Activated CD8-positive, alpha-beta memory T cell treated with anti-CD3 and anti-CD28 coated beads, Interleukin-2, amount 10 ng/mL, durations not matched to agents 7 days and 5 days (primary cell): ENCODE measurements at regions not wholly inside any gene's neighbourhood (a gene's known extent, or its start where the extent isn't known, plus 50 kb on each side); places are given as distances from the start of the nearest gene placed in this dataset.

ENCODE experiments used
- ATAC-seq: fragments of 150-1000 bp; cut with Tn5 transposase; one replicate; pipeline ENCODE4 v1.10.0; 2021; ENCODE audit warnings: moderate library complexity
- CTCF ChIA-PET: fragments of 350-600 bp; sonication (Branson Sonifier 250); formaldehyde crosslinking; loops from one replicate; lab custom pipeline; 2021; ENCODE audit warnings: antibody characterized with exemption; lab: Charles Lee
- DNase-seq: peaks from one replicate; pipeline ENCODE4 v3.0.0-alpha.2; 2020
- H3K27ac Mint-ChIP-seq: one replicate; pipeline ENCODE4 v1.8.0; 2021; ENCODE audit warnings: mild to moderate bottlenecking, mixed read lengths
- H3K27me3 Mint-ChIP-seq: one replicate; pipeline ENCODE4 v1.8.0; 2021; ENCODE audit warnings: mixed read lengths
- H3K36me3 Mint-ChIP-seq: one replicate; pipeline ENCODE4 v1.8.0; 2021; ENCODE audit warnings: mild to moderate bottlenecking, mixed read lengths
- H3K4me1 Mint-ChIP-seq: one replicate; pipeline ENCODE4 v1.8.0; 2021; ENCODE audit warnings: mixed read lengths
- H3K4me3 Mint-ChIP-seq: one replicate; pipeline ENCODE4 v1.8.0; 2021; ENCODE audit warnings: mild to moderate bottlenecking, moderate library complexity, mixed read lengths
- H3K9me3 Mint-ChIP-seq: one replicate; pipeline ENCODE4 v1.8.0; 2022; ENCODE audit warnings: low read depth, mixed read lengths

GRCh38 chr5:104751969-104752368 lies 1189.4 kb upstream of the NUDT12 start:
- Mint-ChIP-seq H3K27ac (no peak overlapping the region), H3K4me3 (no peak overlapping the region)

GRCh38 chr5:104739905-104740304 lies 1177.3 kb upstream of the NUDT12 start:
- DNase-seq (no peak), ATAC-seq (no peak)
- Mint-ChIP-seq H3K27ac (no peak overlapping the region), H3K4me3 (no peak overlapping the region), H3K36me3 (no peaks in the 10 kb centered on the region), H3K27me3 (no peaks in the 10 kb centered on the region), H3K9me3 (peaks cover 10% of the 10 kb centered on the region), H3K4me1 (no peaks in the 10 kb centered on the region)
- CTCF ChIA-PET, result no interaction called here

More at GRCh38 chr5:104751969-104752368, 1189.4 kb upstream of the NUDT12 start:
- CTCF ChIA-PET, result no interaction called here
- Mint-ChIP-seq H3K27me3 (no peaks in the 10 kb centered on the region), H3K4me1 (no peaks in the 10 kb centered on the region), H3K9me3 (peaks cover 7% of the 10 kb centered on the region), H3K36me3 (no peaks in the 10 kb centered on the region)
- ATAC-seq (no peak), DNase-seq (no peak)

GRCh38 chr5:104739503-104739902 lies 1176.9 kb upstream of the NUDT12 start:
- Mint-ChIP-seq H3K9me3 (peaks cover 13% of the 10 kb centered on the region), H3K27ac (no peak overlapping the region), H3K4me1 (no peaks in the 10 kb centered on the region), H3K4me3 (no peak overlapping the region), H3K27me3 (no peaks in the 10 kb centered on the region), H3K36me3 (no peaks in the 10 kb centered on the region)
- CTCF ChIA-PET, result no interaction called here
- no peak for ATAC-seq
- no peak for DNase-seq

- DNase-seq (no peak), ATAC-seq (no peak)
- Mint-ChIP-seq H3K9me3 (peaks cover 6% of the 10 kb centered on the region), H3K4me3 (no peak overlapping the region), H3K27me3 (no peaks in the 10 kb centered on the region), H3K4me1 (no peaks in the 10 kb centered on the region), H3K36me3 (no peaks in the 10 kb centered on the region), H3K27ac (no peak overlapping the region)
- CTCF ChIA-PET, result no interaction called here
Observed at GRCh38 chr5:104736073-104736472, 1173.5 kb upstream of the NUDT12 start.

GRCh38 chr5:104734046-104734445 lies 1171.5 kb upstream of the NUDT12 start:
- H3K27ac Mint-ChIP-seq, result no peak overlapping the region
- no peaks in the 10 kb centered on the region for H3K27me3 Mint-ChIP-seq

GRCh38 chr5:104733063-104733669 lies 1170.6 kb upstream of the NUDT12 start:
- Mint-ChIP-seq H3K9me3 (peaks cover 9% of the 10 kb centered on the region), H3K27ac (no peak overlapping the region), H3K36me3 (no peaks in the 10 kb centered on the region), H3K4me1 (no peaks in the 10 kb centered on the region), H3K4me3 (no peak overlapping the region), H3K27me3 (no peaks in the 10 kb centered on the region)
- ATAC-seq (no peak), DNase-seq (no peak)
- CTCF ChIA-PET, result no interaction called here

More at GRCh38 chr5:104734046-104734445, 1171.5 kb upstream of the NUDT12 start:
- H3K4me1 Mint-ChIP-seq, result no peaks in the 10 kb centered on the region
- ATAC-seq, result no peak
- no peaks in the 10 kb centered on the region for H3K36me3 Mint-ChIP-seq
- peaks cover 9% of the 10 kb centered on the region for H3K9me3 Mint-ChIP-seq
- CTCF ChIA-PET, result no interaction called here
- H3K4me3 Mint-ChIP-seq, result no peak overlapping the region
- DNase-seq, result no peak

GRCh38 chr5:104731331-104731730 lies 1168.7 kb upstream of the NUDT12 start:
- ATAC-seq (no peak), DNase-seq (no peak)
- Mint-ChIP-seq H3K36me3 (no peaks in the 10 kb centered on the region), H3K27ac (no peak overlapping the region), H3K9me3 (peaks cover 6% of the 10 kb centered on the region), H3K4me3 (no peak overlapping the region), H3K4me1 (no peaks in the 10 kb centered on the region), H3K27me3 (no peaks in the 10 kb centered on the region)
- CTCF ChIA-PET, result no interaction called here

GRCh38 chr5:104708027-104708426 lies 1145.4 kb upstream of the NUDT12 start:
- peaks cover 12% of the 10 kb centered on the region for H3K9me3 Mint-ChIP-seq
- DNase-seq (no peak), ATAC-seq (no peak)
- no peaks in the 10 kb centered on the region for H3K36me3 Mint-ChIP-seq
- CTCF ChIA-PET, result no interaction called here
- H3K27me3 Mint-ChIP-seq, result no peaks in the 10 kb centered on the region
- H3K27ac Mint-ChIP-seq, result no peak overlapping the region
- no peaks in the 10 kb centered on the region for H3K4me1 Mint-ChIP-seq
- no peak overlapping the region for H3K4me3 Mint-ChIP-seq

GRCh38 chr5:104706600-104706999 lies 1144.0 kb upstream of the NUDT12 start:
- H3K27ac Mint-ChIP-seq, result no peak overlapping the region
- ATAC-seq, result no peak
- no peak overlapping the region for H3K4me3 Mint-ChIP-seq

GRCh38 chr5:104702212-104702611 lies 1139.6 kb upstream of the NUDT12 start:
- Mint-ChIP-seq H3K27me3 (no peaks in the 10 kb centered on the region), H3K9me3 (peaks cover 8% of the 10 kb centered on the region), H3K4me3 (no peak overlapping the region), H3K4me1 (no peaks in the 10 kb centered on the region), H3K36me3 (no peaks in the 10 kb centered on the region), H3K27ac (no peak overlapping the region)
- CTCF ChIA-PET, result no interaction called here
- DNase-seq (no peak), ATAC-seq (no peak)

More at GRCh38 chr5:104706600-104706999, 1144.0 kb upstream of the NUDT12 start:
- CTCF ChIA-PET, result no interaction called here
- DNase-seq, result no peak
- no peaks in the 10 kb centered on the region for H3K4me1 Mint-ChIP-seq
- H3K27me3 Mint-ChIP-seq, result no peaks in the 10 kb centered on the region
- H3K9me3 Mint-ChIP-seq, result peaks cover 12% of the 10 kb centered on the region
- no peaks in the 10 kb centered on the region for H3K36me3 Mint-ChIP-seq

- Mint-ChIP-seq H3K4me1 (no peaks in the 10 kb centered on the region), H3K9me3 (peaks cover 10% of the 10 kb centered on the region), H3K36me3 (no peaks in the 10 kb centered on the region), H3K27ac (no peak overlapping the region), H3K27me3 (no peaks in the 10 kb centered on the region), H3K4me3 (no peak overlapping the region)
- DNase-seq (no peak), ATAC-seq (no peak)
- CTCF ChIA-PET, result no interaction called here
Observed at GRCh38 chr5:104699438-104699837, 1136.8 kb upstream of the NUDT12 start.

- H3K36me3 Mint-ChIP-seq, result no peaks in the 10 kb centered on the region
- DNase-seq (no peak), ATAC-seq (no peak)
- no peaks in the 10 kb centered on the region for H3K27me3 Mint-ChIP-seq
- H3K4me1 Mint-ChIP-seq, result no peaks in the 10 kb centered on the region
- H3K27ac Mint-ChIP-seq, result no peak overlapping the region
- no peak overlapping the region for H3K4me3 Mint-ChIP-seq
- peaks cover 6% of the 10 kb centered on the region for H3K9me3 Mint-ChIP-seq
- CTCF ChIA-PET, result no interaction called here
Observed at GRCh38 chr5:104661256-104661655, 1098.7 kb upstream of the NUDT12 start.

GRCh38 chr5:104659497-104659896 lies 1096.9 kb upstream of the NUDT12 start:
- no peak overlapping the region for H3K27ac Mint-ChIP-seq
- no peak for DNase-seq
- no peak for ATAC-seq
- H3K27me3 Mint-ChIP-seq, result no peaks in the 10 kb centered on the region
- H3K36me3 Mint-ChIP-seq, result no peaks in the 10 kb centered on the region
- no peaks in the 10 kb centered on the region for H3K4me1 Mint-ChIP-seq
- no peak overlapping the region for H3K4me3 Mint-ChIP-seq
- CTCF ChIA-PET, result no interaction called here
- H3K9me3 Mint-ChIP-seq, result peaks cover 6% of the 10 kb centered on the region

GRCh38 chr5:104652271-104652861 lies 1089.8 kb upstream of the NUDT12 start:
- ATAC-seq, result no peak
- no peak for DNase-seq
- H3K4me3 Mint-ChIP-seq, result no peak overlapping the region
- no peaks in the 10 kb centered on the region for H3K36me3 Mint-ChIP-seq
- H3K27ac Mint-ChIP-seq, result no peak overlapping the region
- H3K9me3 Mint-ChIP-seq, result peaks cover 13% of the 10 kb centered on the region
- H3K27me3 Mint-ChIP-seq, result no peaks in the 10 kb centered on the region
- H3K4me1 Mint-ChIP-seq, result no peaks in the 10 kb centered on the region
- CTCF ChIA-PET, result no interaction called here
